Activated CD8-positive, alpha-beta memory T cell treated with anti-CD3 and anti-CD28 coated beads, Interleukin-2, amount 10 ng/mL, durations not matched to agents 7 days and 5 days (primary cell): ENCODE measurements at regions not wholly inside any gene's neighbourhood (a gene's known extent, or its start where the extent isn't known, plus 50 kb on each side); places are given as distances from the start of the nearest gene placed in this dataset.

ENCODE experiments used
- ATAC-seq: fragments of 150-1000 bp; cut with Tn5 transposase; one replicate; pipeline ENCODE4 v1.10.0; 2021; ENCODE audit warnings: moderate library complexity
- CTCF ChIA-PET: fragments of 350-600 bp; sonication (Branson Sonifier 250); formaldehyde crosslinking; loops from one replicate; lab custom pipeline; 2021; ENCODE audit warnings: antibody characterized with exemption; lab: Charles Lee
- DNase-seq: peaks from one replicate; pipeline ENCODE4 v3.0.0-alpha.2; 2020
- H3K27ac Mint-ChIP-seq: one replicate; pipeline ENCODE4 v1.8.0; 2021; ENCODE audit warnings: mild to moderate bottlenecking, mixed read lengths
- H3K27me3 Mint-ChIP-seq: one replicate; pipeline ENCODE4 v1.8.0; 2021; ENCODE audit warnings: mixed read lengths
- H3K36me3 Mint-ChIP-seq: one replicate; pipeline ENCODE4 v1.8.0; 2021; ENCODE audit warnings: mild to moderate bottlenecking, mixed read lengths
- H3K4me1 Mint-ChIP-seq: one replicate; pipeline ENCODE4 v1.8.0; 2021; ENCODE audit warnings: mixed read lengths
- H3K4me3 Mint-ChIP-seq: one replicate; pipeline ENCODE4 v1.8.0; 2021; ENCODE audit warnings: mild to moderate bottlenecking, moderate library complexity, mixed read lengths
- H3K9me3 Mint-ChIP-seq: one replicate; pipeline ENCODE4 v1.8.0; 2022; ENCODE audit warnings: low read depth, mixed read lengths

- Mint-ChIP-seq H3K36me3 (no peaks in the 10 kb centered on the region), H3K27me3 (no peaks in the 10 kb centered on the region), H3K9me3 (no peaks in the 10 kb centered on the region), H3K27ac (no peak overlapping the region), H3K4me3 (no peak overlapping the region), H3K4me1 (peaks cover 4% of the 10 kb centered on the region)
- CTCF ChIA-PET, result no interaction called here
- DNase-seq (no peak), ATAC-seq (no peak)
These were observed 627.0 kb upstream of the TBL1XR1 start for GRCh38 chr3:177824190-177824786.

GRCh38 chr3:177824841-177825240 lies 627.6 kb upstream of the TBL1XR1 start:
- H3K4me3 Mint-ChIP-seq, result no peak overlapping the region
- CTCF ChIA-PET, result no interaction called here
- no peak for DNase-seq
- H3K36me3 Mint-ChIP-seq, result no peaks in the 10 kb centered on the region
- peaks cover 4% of the 10 kb centered on the region for H3K4me1 Mint-ChIP-seq
- H3K27me3 Mint-ChIP-seq, result no peaks in the 10 kb centered on the region
- no peaks in the 10 kb centered on the region for H3K9me3 Mint-ChIP-seq
- no peak for ATAC-seq
- no peak overlapping the region for H3K27ac Mint-ChIP-seq

- Mint-ChIP-seq H3K27ac (no peak overlapping the region), H3K27me3 (no peaks in the 10 kb centered on the region), H3K36me3 (no peaks in the 10 kb centered on the region), H3K4me3 (no peak overlapping the region), H3K4me1 (no peaks in the 10 kb centered on the region), H3K9me3 (no peaks in the 10 kb centered on the region)
- CTCF ChIA-PET, result interaction anchor here (0.5 kb wide), 1 partner anchor 99 kb away, joined by 3 read pairs; no protein-coding TSS in a partner anchor
- DNase-seq (no peak), ATAC-seq (no peak)
These were observed 629.0 kb upstream of the TBL1XR1 start for GRCh38 chr3:177826253-177826652.

GRCh38 chr3:177827511-177828207 lies 630.4 kb upstream of the TBL1XR1 start:
- DNase-seq (no peak), ATAC-seq (no peak)
- Mint-ChIP-seq H3K4me1 (no peaks in the 10 kb centered on the region), H3K36me3 (no peaks in the 10 kb centered on the region), H3K27me3 (no peaks in the 10 kb centered on the region), H3K9me3 (no peaks in the 10 kb centered on the region), H3K27ac (no peak overlapping the region), H3K4me3 (no peak overlapping the region)
- CTCF ChIA-PET, result no interaction called here

- no peaks in the 10 kb centered on the region for H3K27me3 Mint-ChIP-seq
- ATAC-seq (no peak), DNase-seq (no peak)
- no peaks in the 10 kb centered on the region for H3K9me3 Mint-ChIP-seq
- no peak overlapping the region for H3K4me3 Mint-ChIP-seq
- H3K27ac Mint-ChIP-seq, result no peak overlapping the region
- H3K4me1 Mint-ChIP-seq, result no peaks in the 10 kb centered on the region
- no peaks in the 10 kb centered on the region for H3K36me3 Mint-ChIP-seq
- CTCF ChIA-PET, result no interaction called here
These were observed 630.9 kb upstream of the TBL1XR1 start for GRCh38 chr3:177828208-177828565.

GRCh38 chr3:177830411-177830849 lies 633.1 kb upstream of the TBL1XR1 start:
- ATAC-seq (no peak), DNase-seq (no peak)
- H3K9me3 Mint-ChIP-seq, result no peaks in the 10 kb centered on the region
- no peak overlapping the region for H3K27ac Mint-ChIP-seq
- no peaks in the 10 kb centered on the region for H3K27me3 Mint-ChIP-seq
- H3K4me1 Mint-ChIP-seq, result no peaks in the 10 kb centered on the region
- H3K4me3 Mint-ChIP-seq, result no peak overlapping the region
- no peaks in the 10 kb centered on the region for H3K36me3 Mint-ChIP-seq
- CTCF ChIA-PET, result no interaction called here

GRCh38 chr3:177831361-177831760 lies 634.1 kb upstream of the TBL1XR1 start:
- CTCF ChIA-PET, result no interaction called here
- H3K4me3 Mint-ChIP-seq, result no peak overlapping the region

GRCh38 chr3:177832880-177833279 lies 635.6 kb upstream of the TBL1XR1 start:
- Mint-ChIP-seq H3K27ac (no peak overlapping the region), H3K36me3 (no peaks in the 10 kb centered on the region), H3K4me3 (no peak overlapping the region), H3K27me3 (no peaks in the 10 kb centered on the region), H3K9me3 (no peaks in the 10 kb centered on the region), H3K4me1 (no peaks in the 10 kb centered on the region)
- CTCF ChIA-PET, result no interaction called here
- ATAC-seq, result no peak
- no peak for DNase-seq

More at GRCh38 chr3:177831361-177831760, 634.1 kb upstream of the TBL1XR1 start:
- Mint-ChIP-seq H3K27me3 (no peaks in the 10 kb centered on the region), H3K36me3 (no peaks in the 10 kb centered on the region), H3K27ac (no peak overlapping the region), H3K9me3 (no peaks in the 10 kb centered on the region), H3K4me1 (no peaks in the 10 kb centered on the region)
- ATAC-seq (no peak), DNase-seq (no peak)

GRCh38 chr3:177833332-177833731 lies 636.0 kb upstream of the TBL1XR1 start:
- no peak overlapping the region for H3K4me3 Mint-ChIP-seq
- CTCF ChIA-PET, result no interaction called here
- H3K36me3 Mint-ChIP-seq, result no peaks in the 10 kb centered on the region
- no peaks in the 10 kb centered on the region for H3K27me3 Mint-ChIP-seq
- H3K27ac Mint-ChIP-seq, result no peak overlapping the region
- DNase-seq (no peak), ATAC-seq (no peak)
- no peaks in the 10 kb centered on the region for H3K9me3 Mint-ChIP-seq
- no peaks in the 10 kb centered on the region for H3K4me1 Mint-ChIP-seq

- Mint-ChIP-seq H3K27ac (no peak overlapping the region), H3K4me1 (no peaks in the 10 kb centered on the region), H3K9me3 (no peaks in the 10 kb centered on the region), H3K27me3 (no peaks in the 10 kb centered on the region), H3K4me3 (no peak overlapping the region), H3K36me3 (no peaks in the 10 kb centered on the region)
- ATAC-seq (no peak), DNase-seq (no peak)
- CTCF ChIA-PET, result no interaction called here
These were observed 637.7 kb upstream of the TBL1XR1 start for GRCh38 chr3:177835008-177835407.

- no peak overlapping the region for H3K4me3 Mint-ChIP-seq
- no peak overlapping the region for H3K27ac Mint-ChIP-seq
- no peaks in the 10 kb centered on the region for H3K27me3 Mint-ChIP-seq
- CTCF ChIA-PET, result no interaction called here
- DNase-seq (no peak), ATAC-seq (no peak)
- H3K36me3 Mint-ChIP-seq, result no peaks in the 10 kb centered on the region
- H3K9me3 Mint-ChIP-seq, result no peaks in the 10 kb centered on the region
- no peaks in the 10 kb centered on the region for H3K4me1 Mint-ChIP-seq
These were observed 638.6 kb upstream of the TBL1XR1 start for GRCh38 chr3:177835917-177836316.

GRCh38 chr3:177836671-177837070 lies 639.4 kb upstream of the TBL1XR1 start:
- no peaks in the 10 kb centered on the region for H3K27me3 Mint-ChIP-seq
- ATAC-seq (no peak), DNase-seq (no peak)
- H3K27ac Mint-ChIP-seq, result no peak overlapping the region
- H3K36me3 Mint-ChIP-seq, result no peaks in the 10 kb centered on the region
- CTCF ChIA-PET, result no interaction called here
- no peaks in the 10 kb centered on the region for H3K4me1 Mint-ChIP-seq
- H3K4me3 Mint-ChIP-seq, result no peak overlapping the region
- H3K9me3 Mint-ChIP-seq, result no peaks in the 10 kb centered on the region

- H3K4me3 Mint-ChIP-seq, result no peak overlapping the region
- no peaks in the 10 kb centered on the region for H3K4me1 Mint-ChIP-seq
- H3K9me3 Mint-ChIP-seq, result no peaks in the 10 kb centered on the region
- no peaks in the 10 kb centered on the region for H3K27me3 Mint-ChIP-seq
- CTCF ChIA-PET, result no interaction called here
- H3K27ac Mint-ChIP-seq, result no peak overlapping the region
- ATAC-seq (no peak), DNase-seq (no peak)
- H3K36me3 Mint-ChIP-seq, result no peaks in the 10 kb centered on the region
These were observed 640.8 kb upstream of the TBL1XR1 start for GRCh38 chr3:177837951-177838655.

GRCh38 chr3:177838766-177839350 lies 641.6 kb upstream of the TBL1XR1 start:
- Mint-ChIP-seq H3K36me3 (no peaks in the 10 kb centered on the region), H3K27me3 (no peaks in the 10 kb centered on the region), H3K27ac (no peak overlapping the region), H3K4me1 (no peaks in the 10 kb centered on the region), H3K9me3 (no peaks in the 10 kb centered on the region), H3K4me3 (no peak overlapping the region)
- DNase-seq (no peak), ATAC-seq (no peak)
- CTCF ChIA-PET, result no interaction called here
